Skeletal muscle tissue (tissue), 3 donors: ENCODE measurements at regions not wholly inside any gene's neighbourhood (a gene's known extent, or its start where the extent isn't known, plus 50 kb on each side); places are given as distances from the start of the nearest gene placed in this dataset.
"Not testable (repeated sequence)": the region's sequence is repeated elsewhere in the genome, so short reads cannot be mapped to it uniquely, and the experiment has no call there.

Experiments used
- H3K27ac ChIP-seq: one replicate; pipeline ENCODE4 v1.7.0; 2013; ENCODE audit warnings: mild to moderate bottlenecking, low read depth, low read length, inconsistent platforms
- H3K27me3 ChIP-seq, 3 donors: one replicate each; pipeline ENCODE4 v1.7.0; 2013; ENCODE audit warnings: low read length in 3 of 3; ENCODE audit not compliant: control insufficient read depth in 3 of 3, insufficient read depth in 3 of 3
- H3K36me3 ChIP-seq, 3 donors: one replicate each; pipeline ENCODE4 v1.7.0; 2013; ENCODE audit warnings: low read length in 3 of 3; ENCODE audit not compliant: control insufficient read depth in 3 of 3, insufficient read depth in 3 of 3
- H3K4me1 ChIP-seq, 3 donors: one replicate each; pipeline ENCODE4 v1.7.0; 2013; ENCODE audit warnings: low read length in 3 of 3, mild to moderate bottlenecking in 3 of 3; ENCODE audit not compliant: control insufficient read depth in 3 of 3, insufficient read depth in 3 of 3
- H3K4me3 ChIP-seq, 3 donors: one replicate each; pipeline ENCODE4 v1.7.0; 2013; ENCODE audit warnings: low read length in 3 of 3
- H3K9ac ChIP-seq, 3 donors: one replicate each; pipeline ENCODE4 v1.7.0; 2013; ENCODE audit warnings: low read length in 3 of 3, mild to moderate bottlenecking in 3 of 3, moderate library complexity in 2 of 3, low read depth in 1 of 3
- H3K9me3 ChIP-seq, 3 donors: one replicate each; pipeline ENCODE4 v1.7.0; 2013; ENCODE audit warnings: low read length in 3 of 3; ENCODE audit not compliant: control insufficient read depth in 3 of 3
- donor health status: Osteomylitis.

DNA sequence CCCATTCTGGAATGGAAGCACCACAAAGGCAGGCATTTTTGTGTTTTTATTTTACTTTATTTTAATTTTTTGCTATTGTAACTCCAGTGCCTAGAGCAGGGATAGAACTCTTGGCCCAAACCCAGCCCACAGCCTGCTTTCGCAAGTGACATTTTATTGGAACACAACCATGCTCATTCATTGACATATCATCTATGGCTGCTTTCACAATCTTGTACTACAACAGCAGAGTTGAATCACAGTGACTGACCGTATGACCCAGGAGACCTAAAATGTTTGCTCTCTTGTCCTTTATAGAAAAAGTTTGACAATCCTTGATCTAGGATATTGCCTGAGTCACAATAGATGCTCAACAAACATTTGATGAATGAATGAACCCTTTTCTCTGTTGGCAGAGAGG lies 83.9 kb upstream of the ATP1A1 start:
- Histone ChIP-seq H3K27ac (no peak overlapping the region), H3K9me3 (no peaks in the 10 kb centered on the region), H3K9ac (no peak overlapping the region), H3K27me3 (no peaks in the 10 kb centered on the region), H3K4me3 (no peak overlapping the region), H3K36me3 (no peaks in the 10 kb centered on the region), H3K4me1 (peaks cover 0 to 5% (median 0%) of the 10 kb centered on the region in 3 donors)

DNA sequence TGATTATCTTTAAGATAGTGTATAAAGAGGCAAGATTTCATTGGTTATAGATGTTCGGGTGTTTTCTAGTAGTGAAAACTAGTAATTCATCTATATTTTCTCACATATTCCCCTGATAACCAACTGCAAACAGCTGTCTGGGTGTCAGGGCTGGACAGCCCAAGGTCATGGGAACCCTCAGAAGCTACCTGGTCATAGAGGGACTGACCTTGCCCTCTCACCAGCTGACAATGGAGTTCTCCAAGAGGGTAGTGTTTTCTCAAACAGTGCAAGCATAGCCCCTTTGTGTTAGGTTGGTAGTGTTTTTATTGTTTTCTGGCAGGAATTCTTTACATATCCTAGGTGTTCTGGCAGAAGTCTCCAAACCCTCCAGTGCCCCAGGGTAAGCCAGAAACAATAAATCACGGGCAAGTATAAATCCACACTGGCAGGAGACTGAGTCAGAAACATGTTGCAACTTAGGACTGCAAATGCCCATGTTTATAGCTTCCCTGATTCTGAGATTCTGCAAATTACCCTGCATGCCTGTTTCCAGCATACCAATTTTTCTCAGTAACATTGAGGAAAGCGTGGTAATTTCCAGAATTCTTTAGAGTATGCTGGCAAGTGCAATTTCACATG lies 82.8 kb upstream of the ATP1A1 start:
- Histone ChIP-seq H3K4me1 (peaks cover 0 to 1% (median 0%) of the 10 kb centered on the region in 3 donors), H3K9ac (no peak overlapping the region), H3K36me3 (no peaks in the 10 kb centered on the region), H3K27me3 (no peaks in the 10 kb centered on the region), H3K9me3 (no peaks in the 10 kb centered on the region), H3K27ac (no peak overlapping the region), H3K4me3 (no peak overlapping the region)

DNA sequence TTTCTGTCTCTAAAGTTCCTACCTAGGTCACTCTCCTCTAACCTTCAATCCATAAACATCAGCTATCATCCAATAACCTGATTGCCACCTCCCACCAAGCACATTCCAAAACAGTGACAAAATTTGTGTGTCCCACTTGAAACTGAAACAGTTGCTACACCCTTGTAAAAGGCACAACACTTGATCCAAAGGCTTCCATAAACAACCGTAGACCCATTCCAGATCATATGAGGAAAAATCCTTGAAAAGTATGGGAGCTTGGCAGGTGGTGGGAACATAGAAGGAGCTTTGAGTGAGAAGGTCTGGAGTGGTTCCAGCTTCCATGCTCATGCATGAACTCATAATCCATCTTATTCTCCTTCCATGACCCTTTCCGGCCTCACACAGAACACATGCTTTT lies 82.0 kb upstream of the ATP1A1 start:
- no peak overlapping the region for H3K4me3 ChIP-seq
- H3K9me3 ChIP-seq: no peaks in the 10 kb centered on the region
- H3K27ac ChIP-seq: no peak overlapping the region
- H3K27me3 ChIP-seq: no peaks in the 10 kb centered on the region
- no peaks in the 10 kb centered on the region for H3K36me3 ChIP-seq
- no peak overlapping the region for H3K9ac ChIP-seq
- H3K4me1 ChIP-seq: no peaks in the 10 kb centered on the region

DNA sequence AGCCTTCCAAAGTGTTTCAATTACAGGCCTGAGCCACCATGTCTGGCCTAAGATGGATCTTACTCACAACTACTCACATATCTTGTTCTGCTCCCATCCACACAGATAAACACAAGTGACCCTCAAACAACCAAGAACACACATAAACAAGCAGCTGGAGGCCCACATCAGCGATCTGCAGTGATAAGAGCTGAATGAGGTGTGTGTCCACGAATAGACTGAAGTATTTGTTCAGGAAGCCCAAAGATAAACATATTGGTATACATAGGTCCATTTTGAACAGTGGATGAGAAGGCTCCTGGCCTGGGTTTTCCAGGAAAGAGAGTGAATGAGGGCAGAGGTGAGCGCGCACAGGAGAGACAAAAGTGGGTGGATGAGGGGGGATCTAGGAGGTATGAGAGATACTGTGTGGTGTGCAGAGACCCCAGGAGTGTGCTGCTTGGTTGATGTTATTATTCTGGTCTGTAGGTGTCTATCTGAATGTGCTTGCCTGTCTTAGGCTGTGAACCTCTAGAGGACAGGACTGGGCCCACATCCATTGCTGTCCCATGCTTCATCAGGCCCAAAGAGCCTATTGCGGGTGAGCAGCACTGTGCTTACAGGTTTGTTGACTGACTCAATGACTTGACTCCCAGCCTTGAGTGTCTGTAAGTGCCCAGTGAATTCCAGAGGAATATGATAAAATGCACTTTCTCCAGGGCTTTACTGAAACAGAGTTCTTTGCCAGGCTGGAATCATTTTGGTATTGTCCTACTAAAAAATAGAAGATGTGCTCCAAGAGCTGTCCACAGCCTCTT lies 79.9 kb upstream of the ATP1A1 start:
- Histone ChIP-seq H3K9me3 (no peaks in the 10 kb centered on the region), H3K36me3 (no peaks in the 10 kb centered on the region), H3K4me1 (no peaks in the 10 kb centered on the region), H3K27me3 (no peaks in the 10 kb centered on the region), H3K9ac (no peak overlapping the region), H3K4me3 (no peak overlapping the region), H3K27ac (no peak overlapping the region)

DNA sequence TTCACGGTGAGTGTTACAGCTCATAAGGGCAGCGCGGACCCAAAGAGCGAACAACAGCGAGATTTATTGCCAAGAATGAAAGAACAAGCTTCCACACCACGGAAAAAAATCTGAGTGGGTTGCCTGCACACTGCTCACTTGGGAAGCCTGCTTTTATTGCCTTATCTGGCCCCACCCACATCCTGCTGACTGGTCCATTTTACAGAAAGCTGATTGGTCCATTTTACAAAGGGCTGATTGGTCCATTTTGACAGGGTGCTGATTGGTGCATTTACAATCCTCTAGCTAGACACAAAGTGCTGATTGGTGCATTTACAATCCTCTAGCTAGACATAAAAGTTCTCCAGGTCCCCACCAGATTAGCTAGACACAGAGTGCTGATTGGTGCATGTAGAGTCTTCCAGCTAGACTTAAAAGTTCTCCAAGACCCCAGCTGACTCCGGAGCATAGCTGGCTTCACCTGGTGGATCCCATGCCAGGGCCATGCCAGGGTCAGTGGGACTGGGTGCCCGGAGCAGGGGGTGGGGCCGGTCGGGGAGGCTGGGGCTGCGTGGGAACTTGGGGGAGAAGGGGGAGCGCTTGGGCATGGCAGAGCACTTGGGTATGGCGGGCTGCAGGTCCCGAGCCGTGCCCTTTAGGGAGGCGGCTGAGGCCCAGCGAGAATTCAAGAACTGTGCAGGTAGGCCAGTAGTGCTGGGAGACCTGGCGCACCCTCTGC lies 75.4 kb upstream of the ATP1A1 start:
- Histone ChIP-seq H3K9me3 (no peaks in the 10 kb centered on the region), H3K36me3 (no peaks in the 10 kb centered on the region), H3K27ac (no peak overlapping the region), H3K4me1 (no peaks in the 10 kb centered on the region), H3K27me3 (no peaks in the 10 kb centered on the region), H3K9ac (no peak overlapping the region), H3K4me3 (no peak overlapping the region)

DNA sequence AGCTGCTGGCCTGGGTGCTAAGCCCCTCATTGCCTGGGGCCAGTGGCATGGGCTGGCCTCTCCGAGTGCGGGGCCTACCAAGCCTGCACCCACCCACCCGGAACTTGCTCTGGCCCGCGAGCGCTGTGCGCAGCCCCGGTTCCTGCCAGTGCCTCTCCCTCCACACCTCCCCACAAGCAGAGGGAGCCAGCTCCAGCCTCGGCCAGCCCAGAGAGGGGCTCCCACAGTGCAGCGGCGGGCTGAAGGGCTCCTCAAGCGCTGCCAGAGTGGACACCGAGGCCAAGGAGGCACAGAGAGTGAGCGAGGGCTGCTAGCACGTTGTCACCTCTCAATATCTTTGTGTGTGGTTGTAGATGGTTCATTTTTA lies 74.8 kb upstream of the ATP1A1 start:
- H3K9ac ChIP-seq, H3K4me1 ChIP-seq, H3K27me3 ChIP-seq, H3K4me3 ChIP-seq, H3K27ac ChIP-seq, H3K9me3 ChIP-seq, H3K36me3 ChIP-seq: not testable (repeated sequence)

DNA sequence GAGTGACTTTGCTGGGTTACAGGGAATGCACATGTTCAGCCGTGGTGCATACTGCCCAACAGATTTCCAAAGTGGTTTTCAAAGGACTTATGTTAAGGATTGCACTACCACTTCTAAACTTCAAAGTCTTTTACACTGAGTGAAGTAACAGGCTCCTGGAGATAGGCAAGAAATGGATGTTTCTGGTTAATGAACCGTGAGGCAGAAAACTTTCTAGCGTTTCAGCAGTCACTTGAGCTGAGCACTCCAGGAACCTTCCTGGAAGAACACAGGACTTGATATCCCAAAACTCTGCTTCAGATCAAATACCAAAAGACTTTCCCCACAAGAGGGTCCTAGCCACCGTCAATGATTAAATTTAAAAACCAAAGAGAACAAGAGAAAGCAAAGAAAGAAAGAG lies 74.3 kb upstream of the ATP1A1 start:
- H3K9ac ChIP-seq: no peak overlapping the region
- H3K4me3 ChIP-seq: no peak overlapping the region
- H3K36me3 ChIP-seq: no peaks in the 10 kb centered on the region
- no peaks in the 10 kb centered on the region for H3K4me1 ChIP-seq
- no peaks in the 10 kb centered on the region for H3K9me3 ChIP-seq
- no peak overlapping the region for H3K27ac ChIP-seq
- H3K27me3 ChIP-seq: no peaks in the 10 kb centered on the region

DNA sequence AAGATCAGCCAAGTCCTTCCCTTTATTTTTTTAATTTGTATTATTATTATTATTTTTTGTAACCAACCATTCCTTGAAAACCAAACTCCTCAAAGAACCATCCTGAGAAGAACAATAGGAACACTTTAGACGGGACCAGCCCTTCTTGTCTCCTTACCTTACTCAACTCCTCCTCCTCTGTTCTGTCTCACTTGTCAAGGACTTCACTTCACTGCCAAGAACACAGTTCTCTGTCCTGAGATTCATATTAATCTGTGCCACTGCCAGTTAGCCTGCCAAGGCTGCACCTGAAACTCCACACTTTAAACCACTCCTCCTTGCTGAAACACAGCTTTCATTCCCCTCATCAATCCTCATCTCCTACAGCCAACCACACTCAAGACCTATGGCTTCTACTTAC lies 73.8 kb upstream of the ATP1A1 start:
- H3K27ac ChIP-seq: no peak overlapping the region
- no peak overlapping the region for H3K4me3 ChIP-seq
- no peaks in the 10 kb centered on the region for H3K36me3 ChIP-seq
- H3K9me3 ChIP-seq: no peaks in the 10 kb centered on the region
- H3K9ac ChIP-seq: no peak overlapping the region
- H3K4me1 ChIP-seq: no peaks in the 10 kb centered on the region
- H3K27me3 ChIP-seq: no peaks in the 10 kb centered on the region

DNA sequence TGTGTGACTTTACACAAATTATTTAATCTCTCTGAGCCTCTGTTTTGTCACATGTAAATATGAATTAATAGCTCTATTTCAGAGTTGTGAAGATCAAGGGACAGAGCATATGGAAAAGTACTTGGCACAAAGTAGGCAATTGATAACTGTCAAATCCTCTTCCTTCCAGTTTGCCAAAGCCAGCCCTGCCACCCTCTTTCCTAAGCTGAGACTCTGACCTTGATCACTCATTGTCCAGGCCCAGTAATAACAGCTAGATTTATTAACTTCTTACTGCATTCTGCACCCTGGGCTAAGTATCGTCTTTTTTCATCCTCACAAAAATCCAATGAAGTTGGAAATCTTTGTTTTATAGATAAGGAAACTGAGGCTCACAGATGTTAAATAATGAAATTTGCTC lies 70.8 kb upstream of the ATP1A1 start:
- H3K4me3 ChIP-seq: no peak overlapping the region
- no peak overlapping the region for H3K9ac ChIP-seq
- no peaks in the 10 kb centered on the region for H3K9me3 ChIP-seq
- H3K36me3 ChIP-seq: no peaks in the 10 kb centered on the region
- H3K4me1 ChIP-seq: no peaks in the 10 kb centered on the region
- H3K27ac ChIP-seq: no peak overlapping the region
- H3K27me3 ChIP-seq: no peaks in the 10 kb centered on the region

DNA sequence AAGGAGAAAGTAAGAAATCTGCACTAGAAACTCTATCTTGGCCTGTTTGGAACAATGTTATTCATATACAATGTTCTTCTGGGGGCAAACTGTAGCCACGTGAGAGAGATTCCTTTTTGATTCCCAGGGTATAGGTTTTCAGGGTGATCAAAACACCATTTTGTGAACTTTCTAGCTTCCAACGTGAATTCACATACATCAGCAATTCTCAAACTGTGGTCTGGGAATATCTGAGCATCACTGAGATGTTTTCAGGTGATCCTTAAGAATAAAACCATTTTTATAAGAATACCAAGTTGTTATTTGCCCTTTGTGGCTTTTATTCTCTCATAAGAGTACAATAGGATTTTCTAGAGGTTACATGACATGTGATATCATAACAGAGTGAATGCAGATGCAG lies 66.9 kb upstream of the ATP1A1 start:
- no peaks in the 10 kb centered on the region for H3K27me3 ChIP-seq
- no peak overlapping the region for H3K4me3 ChIP-seq
- peaks cover 4 to 11% (median 7%) of the 10 kb centered on the region in 3 donors for H3K4me1 ChIP-seq
- no peak overlapping the region for H3K27ac ChIP-seq
- H3K9me3 ChIP-seq: no peaks in the 10 kb centered on the region
- no peaks in the 10 kb centered on the region for H3K36me3 ChIP-seq
- H3K9ac ChIP-seq: no peak overlapping the region
